ENCODE measurements at regions not wholly inside any gene's neighbourhood (a gene's known extent, or its start where the extent isn't known, plus 50 kb on each side); places are given as distances from the start of the nearest gene placed in this dataset.

GRCh38 chr13:78779608-78780007, 120.7 kb upstream of the OBI1 start:
- no peak overlapping the region for H3K4me3 ChIP-seq (ENCODE audit: low read length)
- DNase-seq (ENCODE audit: low read depth), result no peak
- TF ChIP-seq CTCF (conservative IDR thresholded peaks at IDR 0.05; ENCODE audit: low read depth, low read length), result no peak

- H3K4me3 ChIP-seq (ENCODE audit: low read length), result no peak overlapping the region
- no peak for DNase-seq (ENCODE audit: low read depth)
- no peak for TF ChIP-seq CTCF (conservative IDR thresholded peaks at IDR 0.05; ENCODE audit: low read depth, low read length)
These were observed 119.0 kb upstream of the OBI1 start for GRCh38 chr13:78777976-78778375.

- DNase-seq (ENCODE audit: low read depth), result no peak
- TF ChIP-seq CTCF (conservative IDR thresholded peaks at IDR 0.05; ENCODE audit: low read depth, low read length), result peak; percentile 6
These were observed 118.4 kb upstream of the OBI1 start for GRCh38 chr13:78777396-78777795.

GRCh38 chr13:78772933-78773332, 114.0 kb upstream of the OBI1 start:
- no peak overlapping the region for H3K4me3 ChIP-seq (ENCODE audit: low read length)
- no peak for DNase-seq (ENCODE audit: low read depth)
- no peak for TF ChIP-seq CTCF (conservative IDR thresholded peaks at IDR 0.05; ENCODE audit: low read depth, low read length)

More at GRCh38 chr13:78777396-78777795, 118.4 kb upstream of the OBI1 start:
- no peak overlapping the region for H3K4me3 ChIP-seq (ENCODE audit: low read length)

- no peak for DNase-seq (ENCODE audit: low read depth)
- no peak overlapping the region for H3K4me3 ChIP-seq (ENCODE audit: low read length)
- TF ChIP-seq CTCF (conservative IDR thresholded peaks at IDR 0.05; ENCODE audit: low read depth, low read length), result no peak
These were observed 111.6 kb upstream of the OBI1 start for GRCh38 chr13:78770601-78771000.

GRCh38 chr13:78768950-78769349, 110.0 kb upstream of the OBI1 start:
- no peak for DNase-seq (ENCODE audit: low read depth)

More at GRCh38 chr13:78768950-78769349, 110.0 kb upstream of the OBI1 start:
- no peak for TF ChIP-seq CTCF (conservative IDR thresholded peaks at IDR 0.05; ENCODE audit: low read depth, low read length)
- no peak overlapping the region for H3K4me3 ChIP-seq (ENCODE audit: low read length)

Data from retinal pigment epithelial cell (primary cell).